HK-2 (cell line): ENCODE measurements at regions not wholly inside any gene's neighbourhood (a gene's known extent, or its start where the extent isn't known, plus 50 kb on each side); places are given as distances from the start of the nearest gene placed in this dataset.
"Not testable (repeated sequence)": the region's sequence is repeated elsewhere in the genome, so short reads cannot be mapped to it uniquely, and the experiment has no call there.

Experiments
- DNase-seq: peaks from one replicate; pipeline ENCODE4 v3.0.0-alpha.2; 2018; ENCODE audit not compliant: unreplicated experiment

DNA sequence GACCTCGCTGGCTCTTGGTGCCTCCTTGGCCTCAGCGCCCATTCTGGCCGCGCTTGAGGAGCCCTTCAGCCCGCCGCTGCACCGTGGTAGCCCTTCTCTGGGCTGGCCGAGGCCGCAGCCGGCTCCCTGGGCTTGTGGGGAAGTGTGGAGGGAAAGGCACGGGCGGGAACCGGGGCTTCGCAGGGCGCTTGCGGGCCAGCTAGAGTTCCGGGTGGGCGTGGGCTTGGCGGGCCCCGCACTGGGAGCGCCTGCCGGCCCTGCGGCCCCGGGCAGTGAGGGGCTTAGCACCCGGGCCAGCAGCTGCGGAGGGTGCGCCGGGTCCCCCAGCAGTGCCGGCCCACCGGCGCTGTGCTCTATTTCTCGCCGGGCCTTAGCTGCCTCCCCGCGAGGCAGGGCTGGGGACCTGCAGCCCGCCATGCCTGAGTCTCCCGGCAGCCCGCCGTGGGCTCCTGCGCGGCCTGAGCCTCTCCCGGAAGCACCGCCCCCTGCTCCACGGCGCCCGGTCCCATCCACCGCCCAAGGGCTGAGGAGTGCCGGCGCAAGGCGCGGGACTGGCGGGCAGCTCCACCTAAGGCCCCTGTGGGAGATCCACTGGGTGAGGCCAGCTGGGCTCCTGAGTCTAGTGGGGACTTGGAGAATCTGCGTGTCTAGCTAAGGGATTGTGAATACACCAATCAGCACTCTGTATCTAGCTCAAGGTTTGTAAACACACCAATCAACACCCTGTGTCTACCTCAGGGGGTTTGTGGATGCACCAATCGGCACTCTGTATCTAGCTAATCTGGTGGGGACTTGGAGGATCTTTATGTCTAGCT lies 141.1 kb downstream of the SLCO4C1 start:
- DNase-seq, result not testable (repeated sequence)

DNA sequence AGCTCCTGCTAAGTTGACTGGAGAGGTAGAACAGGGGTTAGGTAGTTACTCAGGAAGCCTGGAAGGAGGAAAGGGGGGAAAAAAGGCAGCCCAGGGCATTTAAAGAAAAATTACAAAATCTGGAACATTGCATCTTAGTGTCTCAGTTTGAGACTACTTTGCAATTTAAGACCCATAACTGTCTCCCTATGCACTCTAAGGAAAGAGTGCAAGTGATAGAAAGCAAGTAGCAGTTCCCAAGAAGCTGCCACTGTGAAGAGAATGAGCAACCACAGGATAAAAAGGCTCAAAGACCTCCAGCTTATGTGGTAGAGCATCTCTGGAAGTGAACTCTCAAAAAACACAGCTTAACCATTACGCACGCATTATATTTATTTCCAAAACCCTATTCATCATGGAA lies 141.8 kb downstream of the SLCO4C1 start:
- DNase-seq, result no peak

DNA sequence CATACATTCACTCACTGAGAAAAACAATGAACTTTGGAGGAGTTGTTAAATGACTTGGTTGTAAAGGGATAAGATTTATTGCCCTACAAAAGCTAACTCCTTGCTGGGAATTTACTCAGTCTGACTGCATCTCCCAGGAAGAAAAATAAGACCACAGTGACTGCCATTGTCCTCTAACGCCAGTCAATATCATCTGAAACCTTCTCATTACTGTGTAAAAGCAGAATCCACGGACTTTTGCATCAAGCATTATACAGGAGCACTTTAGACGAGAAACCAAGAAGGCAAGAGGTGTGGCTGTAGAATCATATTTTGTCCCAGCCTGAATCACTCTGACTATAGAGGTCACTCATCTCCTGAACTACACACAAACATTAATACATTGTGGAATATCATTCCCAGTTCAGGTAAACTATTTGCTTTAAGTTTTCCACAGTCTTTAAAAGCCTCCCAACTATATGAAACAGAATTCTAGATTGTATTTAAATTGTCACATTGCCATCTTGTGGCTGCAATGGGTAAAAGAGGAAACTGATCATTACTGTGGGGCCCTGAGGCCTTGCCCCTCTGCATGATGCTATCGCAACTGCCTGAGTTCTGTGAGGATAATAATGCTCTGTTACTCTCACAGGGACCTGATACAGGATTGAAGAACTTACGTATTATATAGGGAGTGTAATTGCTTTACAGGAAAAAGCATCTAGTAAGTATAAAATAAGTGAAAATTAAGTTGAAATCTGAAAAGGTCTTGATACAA lies 142.9 kb downstream of the SLCO4C1 start:
- DNase-seq, result no peak

DNA sequence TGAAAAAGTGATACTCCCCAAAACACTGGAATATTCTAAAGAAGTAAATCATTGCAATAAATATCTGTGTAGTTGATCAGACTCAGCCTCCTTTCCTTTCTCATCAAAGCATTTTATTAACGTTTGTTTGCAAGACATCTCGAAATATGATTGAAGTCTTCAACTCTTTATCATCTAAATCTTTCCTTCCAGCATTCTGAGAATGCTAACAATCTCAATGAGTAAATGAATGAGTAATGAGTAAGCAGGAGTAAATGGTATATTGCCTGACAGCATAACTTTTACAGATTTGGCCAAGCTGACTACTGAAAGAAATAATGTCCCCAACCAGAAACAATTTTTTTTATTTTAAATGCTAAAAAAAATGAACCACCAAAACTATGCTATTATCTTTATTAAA lies 157.1 kb downstream of the SLCO4C1 start:
- DNase-seq, result no peak

DNA sequence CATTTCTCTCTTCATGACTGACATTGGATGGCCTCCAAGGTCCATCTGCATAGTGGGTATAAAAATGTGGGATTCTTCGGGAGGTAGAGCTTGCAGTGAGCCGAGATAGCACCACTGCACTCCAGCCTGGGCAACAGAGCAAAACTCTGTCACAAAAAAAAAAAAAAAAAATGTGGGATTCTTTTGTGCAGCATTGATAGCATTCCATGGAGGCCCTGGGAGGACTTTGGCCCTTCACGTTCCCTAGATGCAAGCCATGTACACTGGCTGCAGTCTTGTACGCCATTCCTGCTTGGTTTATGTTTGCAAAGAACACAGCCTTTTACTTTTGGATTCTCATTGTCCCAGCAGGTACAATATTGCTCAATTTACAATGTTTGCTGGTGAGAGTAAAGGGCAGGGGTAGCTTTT lies 157.8 kb downstream of the SLCO4C1 start:
- DNase-seq, result no peak

DNA sequence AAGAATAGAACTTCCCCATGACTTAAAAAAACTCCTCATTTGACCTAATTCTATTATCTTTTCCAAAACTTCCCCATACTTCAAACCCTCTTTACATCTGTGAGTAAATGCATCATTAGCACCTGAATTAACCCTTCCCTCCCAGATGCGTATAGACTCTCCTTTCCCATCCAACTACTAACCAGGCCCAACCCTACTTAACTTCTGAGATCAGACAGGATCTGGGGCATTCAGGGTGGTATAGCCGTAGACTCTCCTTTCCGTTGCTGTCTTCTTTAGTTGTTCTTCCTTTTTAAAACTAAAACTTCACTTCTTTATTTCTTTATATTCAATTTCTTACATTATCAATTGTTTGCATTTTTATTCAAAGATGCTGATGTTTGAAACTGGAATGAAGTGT lies 165.2 kb downstream of the SLCO4C1 start:
- no peak for DNase-seq

DNA sequence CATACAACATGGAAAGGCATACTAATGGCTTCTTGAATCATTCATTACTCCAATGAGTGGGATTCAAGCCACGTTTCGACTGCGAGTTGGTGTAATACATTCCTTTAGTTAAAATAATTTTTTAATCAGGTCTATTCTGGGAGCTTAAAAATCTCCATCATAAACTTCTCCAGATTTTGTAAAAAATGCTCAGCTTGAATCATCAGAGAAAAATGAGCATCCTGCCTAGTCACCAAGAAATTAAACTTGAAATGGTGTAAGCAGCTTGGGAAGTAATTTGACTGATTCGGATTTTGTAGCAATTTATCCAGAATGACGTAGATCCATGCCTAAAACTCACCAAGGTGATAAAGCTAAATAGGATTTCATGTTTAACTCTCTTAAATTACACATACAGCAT lies 165.7 kb downstream of the SLCO4C1 start:
- no peak for DNase-seq

DNA sequence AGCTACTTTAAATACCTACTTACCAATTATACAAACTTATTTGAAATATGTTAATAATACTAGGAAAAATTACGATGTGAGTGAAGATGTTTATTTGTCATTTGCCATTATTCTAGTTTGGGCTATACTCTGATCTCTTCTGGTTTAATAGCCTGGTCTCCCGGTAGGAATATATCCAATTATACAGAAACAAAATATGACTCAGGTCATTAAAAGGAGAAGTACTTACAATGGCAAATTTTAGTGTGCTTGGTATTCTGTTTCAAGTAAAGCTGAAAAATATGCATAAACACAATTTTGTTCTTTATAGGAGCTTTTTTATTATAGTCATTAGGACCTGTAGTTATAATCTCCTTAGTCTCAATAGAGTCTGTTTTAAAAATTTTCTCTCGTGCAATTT lies 176.8 kb downstream of the SLCO4C1 start:
- no peak for DNase-seq

DNA sequence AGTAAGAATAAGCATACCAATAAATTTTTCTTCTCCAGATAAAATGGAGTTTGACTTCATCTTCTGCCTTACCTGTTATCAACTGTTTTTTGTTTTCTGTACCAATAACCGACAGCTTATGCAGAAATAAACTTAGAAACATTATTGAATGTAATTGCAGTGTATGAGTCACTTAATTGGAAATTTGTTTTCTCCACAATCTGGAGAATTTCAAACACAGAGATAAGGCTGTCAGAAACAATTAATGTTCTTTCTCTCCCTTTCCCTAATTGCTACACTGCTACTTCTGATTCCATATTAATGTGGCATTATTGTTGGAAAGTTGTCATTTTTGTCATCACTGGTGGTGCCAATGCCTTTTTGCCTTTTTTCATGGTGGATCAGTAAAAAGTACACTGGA lies 180.3 kb downstream of the SLCO4C1 start:
- no peak for DNase-seq

DNA sequence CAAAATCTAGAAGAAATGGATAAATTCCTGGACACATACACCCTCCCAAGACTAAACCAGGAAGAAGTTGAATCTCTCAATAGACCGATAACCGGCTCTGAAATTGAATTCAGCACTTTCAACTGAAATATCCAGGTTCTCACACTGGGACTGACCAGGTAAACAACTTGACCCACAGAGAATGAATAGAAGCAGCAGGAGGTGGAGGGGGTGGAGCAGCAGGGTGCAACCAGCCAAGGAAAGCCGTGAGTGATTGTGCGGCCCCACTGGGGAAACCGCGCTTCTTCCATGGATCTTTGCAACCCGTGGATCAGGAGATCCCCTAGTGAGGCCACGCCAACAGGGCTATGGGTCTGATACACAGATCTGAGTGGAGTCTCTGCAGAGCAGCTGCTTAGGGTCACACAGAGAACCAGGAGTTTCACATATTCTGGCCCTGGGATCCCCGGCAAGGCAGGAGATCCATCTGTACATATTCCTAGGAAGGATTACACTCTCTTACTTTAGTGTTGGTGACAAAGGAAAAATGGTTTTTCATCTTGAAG lies 181.5 kb downstream of the SLCO4C1 start:
- DNase-seq, result no peak

DNA sequence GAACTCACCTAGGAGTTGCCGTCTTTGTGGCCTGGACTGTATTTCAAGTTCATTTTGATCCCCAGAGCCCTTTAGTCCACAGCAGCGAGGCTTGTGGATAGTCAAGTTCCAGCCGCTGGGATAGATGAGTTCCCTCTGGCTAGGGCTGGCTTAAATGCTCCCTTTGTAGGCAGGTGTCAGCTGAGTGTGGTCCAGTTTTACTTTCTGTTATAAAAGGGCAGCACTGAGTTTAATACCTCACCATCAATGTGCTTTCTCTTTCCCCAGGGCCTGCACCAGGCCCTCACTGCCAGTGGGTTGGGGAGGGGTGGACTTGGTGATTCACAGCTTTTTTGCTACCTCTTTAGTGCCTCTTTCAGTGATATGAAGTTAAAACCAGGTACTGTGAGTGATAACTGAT lies 188.2 kb downstream of the SLCO4C1 start:
- DNase-seq, result no peak

DNA sequence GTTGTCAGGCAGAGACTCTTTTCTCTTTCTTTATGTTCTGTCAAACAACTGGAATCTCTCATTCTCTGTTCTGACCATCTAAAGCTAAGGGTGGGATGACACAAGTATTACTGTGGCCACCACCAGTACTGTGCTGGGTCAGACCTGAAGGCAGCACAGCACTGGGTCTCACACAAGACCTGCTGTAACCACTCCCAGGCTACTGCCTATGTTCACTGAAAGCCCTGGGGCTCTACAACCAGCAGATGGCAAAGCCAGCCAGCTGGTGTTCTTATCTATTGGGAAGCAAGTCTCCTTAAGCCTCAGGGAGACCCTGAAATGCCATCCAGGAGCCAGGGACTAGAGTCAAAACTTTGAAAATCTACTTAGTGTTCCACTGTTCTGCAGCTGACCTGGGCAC lies 189.5 kb downstream of the SLCO4C1 start:
- DNase-seq, result no peak

DNA sequence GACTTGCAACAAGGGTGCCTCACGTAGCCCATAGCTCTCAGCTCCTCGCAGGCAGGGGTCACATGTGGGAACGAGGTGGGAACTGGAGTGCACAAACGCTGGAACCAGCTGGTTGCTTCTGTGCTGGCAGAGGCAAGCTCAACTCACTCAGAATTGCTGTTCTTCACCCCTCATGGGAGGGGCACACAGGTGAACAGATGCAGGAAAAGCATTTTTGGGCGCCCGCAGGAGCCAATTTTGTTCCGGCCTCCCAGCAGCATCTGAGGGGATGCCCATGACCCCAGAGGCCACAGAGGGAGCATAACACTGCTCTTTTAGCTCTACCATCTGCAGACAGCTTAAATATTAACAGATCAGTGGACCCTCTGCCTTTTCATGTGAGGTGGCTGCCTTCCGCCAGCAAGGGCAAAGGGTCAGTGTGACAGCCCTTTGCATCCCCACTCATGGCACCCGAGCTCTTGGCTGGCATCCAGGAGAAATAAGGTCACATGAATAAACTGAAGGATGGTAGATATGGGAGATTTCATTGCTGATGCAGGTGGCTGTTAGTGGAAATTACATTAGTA lies 196.2 kb downstream of the SLCO4C1 start:
- DNase-seq, result no peak

DNA sequence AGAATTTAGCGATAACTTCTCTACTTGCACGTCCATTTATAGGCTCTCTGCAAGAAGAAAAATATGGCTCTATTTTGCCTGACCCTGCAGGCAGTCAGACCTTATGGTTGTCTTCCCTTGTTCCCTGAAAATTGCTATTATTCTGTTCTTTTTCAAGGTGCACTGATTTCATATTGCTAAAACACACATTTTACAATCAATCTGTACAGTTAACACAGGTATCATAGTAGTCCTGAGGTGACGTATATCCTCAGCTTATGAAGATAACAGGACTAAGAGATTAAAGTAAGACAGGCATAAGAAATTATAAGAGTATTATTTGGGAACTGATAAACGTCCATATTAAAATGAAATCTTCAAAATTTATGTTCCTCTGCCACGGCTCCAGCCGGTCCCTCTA lies 197.0 kb downstream of the SLCO4C1 start:
- DNase-seq, result not testable (repeated sequence)

DNA sequence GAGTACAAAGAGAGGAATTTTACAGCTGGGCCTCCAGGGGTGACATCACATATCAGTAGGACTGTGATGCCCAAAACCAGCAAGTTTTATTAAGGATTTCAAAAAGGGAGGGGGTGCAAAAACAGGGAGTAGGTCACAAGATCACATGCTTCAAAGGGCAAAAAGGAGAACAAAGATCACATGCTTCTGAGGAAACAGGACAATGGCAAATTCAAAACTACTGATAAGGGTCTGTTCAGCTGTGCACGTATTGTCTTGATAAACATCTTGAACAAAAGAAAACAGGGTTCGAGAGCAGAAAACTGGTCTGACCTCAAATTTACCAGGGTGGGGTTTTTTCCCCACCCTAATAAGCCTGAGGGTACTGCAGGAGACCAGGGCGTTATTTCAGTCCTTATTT lies 197.5 kb downstream of the SLCO4C1 start:
- DNase-seq, result not testable (repeated sequence)

DNA sequence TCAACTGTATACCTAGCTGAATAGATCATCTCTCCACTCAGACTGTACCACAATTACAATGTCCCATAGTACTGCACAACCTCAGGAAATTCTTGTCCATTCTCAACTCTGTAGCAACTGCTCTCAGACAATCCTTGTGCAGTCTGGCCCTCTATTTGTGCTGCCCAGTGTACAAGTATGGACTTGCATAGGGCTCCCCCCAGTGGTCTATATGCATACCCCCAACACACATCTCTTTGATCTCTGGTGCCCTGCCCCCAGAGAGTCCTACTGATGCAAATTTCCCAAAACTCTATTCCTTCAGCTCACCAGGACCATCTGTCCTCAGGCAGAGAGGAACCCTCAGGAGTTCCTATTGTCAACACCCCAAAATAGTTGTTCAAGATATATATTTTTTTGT lies 205.3 kb downstream of the SLCO4C1 start:
- DNase-seq, result peak; percentile 5

DNA sequence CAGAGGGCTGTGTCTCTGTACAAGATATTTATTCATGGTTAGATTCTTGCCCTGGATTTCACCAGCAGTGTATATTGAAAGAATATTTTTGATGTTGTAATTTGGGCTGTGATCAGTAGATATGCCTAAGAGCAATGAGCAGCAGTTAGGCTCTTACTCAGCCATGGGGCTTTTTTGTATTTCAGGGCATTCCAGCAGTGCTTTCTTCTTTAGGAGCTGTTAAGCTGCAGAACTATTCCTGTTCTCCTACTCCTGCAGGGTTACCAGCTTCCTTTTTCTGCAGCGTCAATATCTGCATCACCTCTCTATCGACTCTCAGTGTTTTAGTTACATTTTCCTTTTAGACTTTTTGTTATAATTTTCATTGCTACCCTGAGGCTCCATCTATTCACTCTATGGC lies 206.2 kb downstream of the SLCO4C1 start:
- DNase-seq, result no peak

DNA sequence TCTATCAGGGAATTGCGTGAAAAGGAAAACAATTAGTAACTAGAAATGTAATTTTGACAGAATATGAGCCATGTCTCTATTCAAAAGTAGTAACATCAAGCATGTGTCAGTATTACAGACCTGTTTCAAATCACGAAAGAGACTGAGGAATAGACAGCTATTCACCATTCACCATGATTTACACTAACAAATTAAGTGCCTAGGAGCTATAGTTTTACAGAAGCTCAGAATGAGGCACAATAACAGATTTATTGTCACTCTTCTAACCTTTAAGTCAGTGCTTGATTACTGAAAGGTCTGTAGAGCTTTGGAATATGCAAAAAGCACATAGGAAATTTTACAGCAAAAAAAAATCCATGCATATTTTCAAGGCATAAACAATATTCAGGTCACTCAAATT lies 208.2 kb downstream of the SLCO4C1 start:
- no peak for DNase-seq

DNA sequence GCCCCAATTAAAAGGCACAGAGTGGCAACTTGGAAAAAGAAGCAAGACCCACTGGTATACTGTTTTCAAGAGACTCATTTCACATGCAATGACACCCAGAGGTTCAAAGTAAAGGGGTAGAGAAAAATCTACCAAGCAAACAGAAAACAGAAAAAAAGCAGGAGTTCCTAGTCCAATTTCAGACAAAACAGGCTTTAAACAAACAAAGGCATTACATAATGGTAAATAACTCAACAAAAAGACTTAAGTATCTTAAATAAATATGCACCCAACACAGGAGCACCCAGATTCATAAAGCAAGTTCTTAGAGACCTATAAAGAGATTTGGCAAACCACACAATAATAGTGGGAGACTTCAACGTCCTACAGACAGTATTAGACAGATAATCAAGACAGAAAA lies 215.8 kb downstream of the SLCO4C1 start:
- DNase-seq, result no peak

DNA sequence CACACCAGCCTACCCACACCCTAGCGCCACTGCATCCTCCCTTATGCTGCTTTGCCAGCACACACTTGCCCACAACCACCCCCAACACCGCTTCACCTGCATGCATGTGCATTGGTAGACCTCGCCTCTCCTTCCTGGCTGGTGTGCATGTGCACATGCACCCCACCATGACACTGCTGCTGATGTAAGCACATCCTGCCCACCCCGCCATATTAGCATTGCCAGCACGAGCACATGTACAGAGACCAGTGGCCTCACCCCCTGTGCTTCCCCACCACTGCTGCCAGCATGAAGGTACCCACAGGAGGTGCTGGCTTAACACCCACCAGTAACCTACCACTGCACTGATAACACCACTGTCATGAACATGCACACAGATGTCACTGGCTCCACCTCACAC lies 218.2 kb downstream of the SLCO4C1 start:
- no peak for DNase-seq

DNA sequence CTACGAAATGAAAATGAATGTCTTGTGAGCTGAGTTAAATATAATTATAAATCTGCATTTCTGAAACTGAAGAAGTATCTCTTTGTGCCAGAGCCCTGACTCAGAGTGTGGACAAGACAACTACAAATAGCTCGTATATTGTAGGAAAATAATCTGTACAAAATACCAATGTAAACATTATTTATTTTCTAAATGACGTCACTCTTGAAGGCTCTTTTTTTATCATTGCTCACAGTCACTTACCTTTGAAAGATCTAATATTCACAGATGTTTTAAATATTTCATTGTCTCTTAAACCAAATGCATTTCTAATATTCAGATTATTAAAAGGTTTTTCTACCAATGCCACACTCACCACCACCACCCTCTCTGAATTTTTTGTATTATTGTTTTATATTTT lies 226.1 kb downstream of the SLCO4C1 start:
- no peak for DNase-seq

DNA sequence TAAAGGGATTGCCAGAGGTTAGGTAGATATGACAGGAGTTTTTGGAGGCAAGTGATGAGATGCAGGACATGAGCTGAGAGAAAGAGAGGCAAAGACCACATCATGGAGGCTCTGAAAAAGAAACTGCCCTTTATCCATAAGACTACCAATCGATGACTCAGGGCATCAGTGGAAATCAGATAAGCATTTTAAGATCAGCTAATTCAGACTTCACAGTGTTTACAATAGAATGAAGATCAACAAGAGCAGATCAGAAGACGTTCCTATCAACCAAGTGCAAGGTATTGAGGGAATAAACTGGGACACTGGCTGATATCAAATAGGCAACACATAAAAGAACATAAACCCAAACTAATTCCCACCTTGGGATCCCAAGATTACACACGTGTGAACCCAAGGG lies 227.2 kb downstream of the SLCO4C1 start:
- DNase-seq, result no peak

DNA sequence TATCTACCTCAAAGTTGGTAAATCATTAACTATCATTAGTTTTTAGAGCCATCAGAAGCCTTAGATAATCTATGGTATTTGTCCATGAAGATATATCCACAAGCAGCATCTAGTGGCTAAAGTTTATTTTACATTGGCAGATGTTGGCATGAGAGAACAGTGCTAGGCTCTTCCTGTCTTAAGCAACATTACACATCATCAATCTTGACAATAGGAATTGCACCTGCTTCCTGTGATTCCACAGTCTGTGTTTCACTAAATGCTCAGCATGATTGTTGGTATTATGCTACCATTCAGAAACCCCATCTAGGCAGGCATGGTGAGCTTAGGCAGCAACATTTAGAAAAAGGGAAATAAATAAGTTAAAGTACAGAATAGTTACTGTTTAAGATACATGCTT lies 246.6 kb downstream of the SLCO4C1 start:
- no peak for DNase-seq
